ENCODE measurements at regions not wholly inside any gene's neighbourhood (a gene's known extent, or its start where the extent isn't known, plus 50 kb on each side); places are given as distances from the start of the nearest gene placed in this dataset.
"Not testable (repeated sequence)": the region's sequence is repeated elsewhere in the genome, so short reads cannot be mapped to it uniquely, and the experiment has no call there.

GRCh38 chr9:86633945-86634344, 279.7 kb upstream of the TUT7 start:
- TF ChIP-seq, protein P1, sequence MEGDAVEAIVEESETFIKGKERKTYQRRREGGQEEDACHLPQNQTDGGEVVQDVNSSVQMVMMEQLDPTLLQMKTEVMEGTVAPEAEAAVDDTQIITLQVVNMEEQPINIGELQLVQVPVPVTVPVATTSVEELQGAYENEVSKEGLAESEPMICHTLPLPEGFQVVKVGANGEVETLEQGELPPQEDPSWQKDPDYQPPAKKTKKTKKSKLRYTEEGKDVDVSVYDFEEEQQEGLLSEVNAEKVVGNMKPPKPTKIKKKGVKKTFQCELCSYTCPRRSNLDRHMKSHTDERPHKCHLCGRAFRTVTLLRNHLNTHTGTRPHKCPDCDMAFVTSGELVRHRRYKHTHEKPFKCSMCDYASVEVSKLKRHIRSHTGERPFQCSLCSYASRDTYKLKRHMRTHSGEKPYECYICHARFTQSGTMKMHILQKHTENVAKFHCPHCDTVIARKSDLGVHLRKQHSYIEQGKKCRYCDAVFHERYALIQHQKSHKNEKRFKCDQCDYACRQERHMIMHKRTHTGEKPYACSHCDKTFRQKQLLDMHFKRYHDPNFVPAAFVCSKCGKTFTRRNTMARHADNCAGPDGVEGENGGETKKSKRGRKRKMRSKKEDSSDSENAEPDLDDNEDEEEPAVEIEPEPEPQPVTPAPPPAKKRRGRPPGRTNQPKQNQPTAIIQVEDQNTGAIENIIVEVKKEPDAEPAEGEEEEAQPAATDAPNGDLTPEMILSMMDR (conservative IDR thresholded peaks at IDR 0.05), result no peak
- no peak for TF ChIP-seq ZFX (IDR thresholded peaks at IDR 0.05)
- H3K27ac ChIP-seq, result no peak overlapping the region

- no peak overlapping the region for H3K27ac ChIP-seq
- no peak for TF ChIP-seq ZFX (IDR thresholded peaks at IDR 0.05)
- TF ChIP-seq, protein P1 (conservative IDR thresholded peaks at IDR 0.05), result no peak
Measured at GRCh38 chr9:86632537-86632936, 278.3 kb upstream of the TUT7 start.

GRCh38 chr9:86629530-86629929, 275.3 kb upstream of the TUT7 start:
- TF ChIP-seq, protein P1 (conservative IDR thresholded peaks at IDR 0.05), result no peak
- no peak for TF ChIP-seq ZFX (IDR thresholded peaks at IDR 0.05)
- H3K27ac ChIP-seq, result no peak overlapping the region

GRCh38 chr9:86626802-86627201, 272.6 kb upstream of the TUT7 start:
- no peak overlapping the region for H3K27ac ChIP-seq
- TF ChIP-seq, protein P1 (conservative IDR thresholded peaks at IDR 0.05), result no peak
- no peak for TF ChIP-seq ZFX (IDR thresholded peaks at IDR 0.05)

- H3K27ac ChIP-seq, result no peak overlapping the region
- TF ChIP-seq, protein P1 (conservative IDR thresholded peaks at IDR 0.05), result no peak
- TF ChIP-seq ZFX (IDR thresholded peaks at IDR 0.05), result no peak
Measured at GRCh38 chr9:86624630-86625029, 270.4 kb upstream of the TUT7 start.

GRCh38 chr9:86614871-86615849, 260.9 kb upstream of the TUT7 start:
- TF ChIP-seq, protein P1 (conservative IDR thresholded peaks at IDR 0.05), result peak; percentile 81
- TF ChIP-seq ZFX (IDR thresholded peaks at IDR 0.05), result no peak
- H3K27ac ChIP-seq, result no peak overlapping the region

DNA sequence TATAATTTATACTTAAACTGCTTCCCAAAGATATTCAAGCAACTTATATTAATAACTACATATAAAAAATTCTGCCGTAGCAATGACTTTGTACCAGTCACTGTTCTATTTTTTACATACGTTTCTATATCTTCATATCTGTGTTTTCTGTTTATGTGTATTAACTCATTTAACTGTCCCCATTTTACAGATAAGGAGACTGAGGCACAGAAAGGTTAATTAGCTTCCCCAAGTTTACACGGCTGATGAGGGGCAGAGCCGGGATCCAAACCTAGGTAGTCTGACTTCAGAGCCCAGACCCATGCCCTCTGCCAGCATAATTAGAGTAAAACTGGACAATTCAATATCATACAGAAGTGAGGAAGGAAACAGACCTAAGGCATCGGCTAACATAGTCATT, 259.7 kb upstream of the TUT7 start:
- no peak for TF ChIP-seq ZFX (IDR thresholded peaks at IDR 0.05)
- TF ChIP-seq, protein P1 (conservative IDR thresholded peaks at IDR 0.05), result no peak
- no peak overlapping the region for H3K27ac ChIP-seq

- not testable (repeated sequence) for H3K27ac ChIP-seq
Measured at GRCh38 chr9:86611534-86611933, 257.3 kb upstream of the TUT7 start.
